D721Med (cell line): ENCODE measurements at regions not wholly inside any gene's neighbourhood (a gene's known extent, or its start where the extent isn't known, plus 50 kb on each side); places are given as distances from the start of the nearest gene placed in this dataset.

Experiments
- DNase-seq: peaks from one replicate; pipeline ENCODE4 v3.0.0; 2011; ENCODE audit warnings: low spot score; ENCODE audit not compliant: insufficient read length
- FAIRE-seq: peaks from 2 replicates; lab custom pipeline; 2011; peaks lifted over from hg19 to GRCh38; lab: Jason Lieb, UNC
- TF ChIP-seq, protein P1 (sequence below): IDR thresholded peaks from 2 replicates; pipeline ENCODE4 v1.5.1; 2012; ENCODE audit warnings: mild to moderate bottlenecking, control low read depth; ENCODE audit not compliant: insufficient read depth; ENCODE audit errors: missing control alignments

DNA sequence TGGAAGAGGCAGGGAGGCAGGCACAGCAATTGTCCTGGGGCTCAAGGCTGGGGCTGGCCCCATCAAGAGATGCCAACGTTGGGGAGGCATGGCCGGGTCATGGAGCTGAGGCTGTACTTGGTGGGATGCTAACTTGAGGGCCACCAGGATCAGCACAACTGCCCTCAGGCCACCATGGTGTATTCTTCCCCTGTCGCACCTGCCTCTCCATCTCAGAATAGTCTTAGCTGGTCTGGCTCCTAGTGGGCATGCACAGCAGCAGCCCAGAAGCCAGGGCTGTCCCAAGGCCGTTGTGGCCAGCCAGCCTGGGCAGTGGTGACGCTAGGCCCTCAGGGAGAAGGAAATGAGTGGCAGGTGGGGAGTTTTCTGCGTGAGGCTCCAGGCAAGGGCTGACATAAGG is 91.3 kb downstream of the DHCR7 start:
- TF ChIP-seq, protein P1, sequence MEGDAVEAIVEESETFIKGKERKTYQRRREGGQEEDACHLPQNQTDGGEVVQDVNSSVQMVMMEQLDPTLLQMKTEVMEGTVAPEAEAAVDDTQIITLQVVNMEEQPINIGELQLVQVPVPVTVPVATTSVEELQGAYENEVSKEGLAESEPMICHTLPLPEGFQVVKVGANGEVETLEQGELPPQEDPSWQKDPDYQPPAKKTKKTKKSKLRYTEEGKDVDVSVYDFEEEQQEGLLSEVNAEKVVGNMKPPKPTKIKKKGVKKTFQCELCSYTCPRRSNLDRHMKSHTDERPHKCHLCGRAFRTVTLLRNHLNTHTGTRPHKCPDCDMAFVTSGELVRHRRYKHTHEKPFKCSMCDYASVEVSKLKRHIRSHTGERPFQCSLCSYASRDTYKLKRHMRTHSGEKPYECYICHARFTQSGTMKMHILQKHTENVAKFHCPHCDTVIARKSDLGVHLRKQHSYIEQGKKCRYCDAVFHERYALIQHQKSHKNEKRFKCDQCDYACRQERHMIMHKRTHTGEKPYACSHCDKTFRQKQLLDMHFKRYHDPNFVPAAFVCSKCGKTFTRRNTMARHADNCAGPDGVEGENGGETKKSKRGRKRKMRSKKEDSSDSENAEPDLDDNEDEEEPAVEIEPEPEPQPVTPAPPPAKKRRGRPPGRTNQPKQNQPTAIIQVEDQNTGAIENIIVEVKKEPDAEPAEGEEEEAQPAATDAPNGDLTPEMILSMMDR = no peak
- no peak for DNase-seq
- no peak for FAIRE-seq

DNA sequence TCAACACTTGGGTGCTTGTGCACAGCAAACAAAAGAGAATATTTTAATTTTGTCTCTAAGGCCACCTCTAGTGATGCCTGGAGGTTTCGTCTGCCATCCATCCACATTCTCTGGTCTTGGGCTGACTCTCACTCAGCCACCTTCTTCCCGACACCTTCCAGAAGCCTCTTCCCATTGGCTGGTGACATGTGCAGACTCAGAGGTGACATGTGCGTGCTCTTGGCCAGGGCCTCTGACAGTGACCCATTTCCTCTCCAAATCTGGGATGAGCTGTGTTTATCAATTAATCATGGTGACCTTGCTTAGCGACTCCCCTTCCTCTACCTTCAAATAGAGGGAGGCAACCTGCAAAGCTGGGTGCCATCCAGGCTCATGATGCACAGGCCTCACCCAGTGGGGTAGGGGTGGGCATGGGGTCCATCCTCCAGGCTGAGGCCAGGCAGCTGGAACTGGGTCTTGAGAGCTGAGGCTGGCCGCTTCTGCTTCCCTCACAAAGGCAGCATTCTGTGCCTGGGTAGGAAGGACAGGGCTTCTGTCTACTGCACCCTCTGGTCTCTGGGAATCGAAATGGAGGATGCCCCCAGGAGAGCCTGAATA is 91.8 kb downstream of the DHCR7 start:
- FAIRE-seq = no peak
- TF ChIP-seq, protein P1 = no peak
- DNase-seq = no peak

DNA sequence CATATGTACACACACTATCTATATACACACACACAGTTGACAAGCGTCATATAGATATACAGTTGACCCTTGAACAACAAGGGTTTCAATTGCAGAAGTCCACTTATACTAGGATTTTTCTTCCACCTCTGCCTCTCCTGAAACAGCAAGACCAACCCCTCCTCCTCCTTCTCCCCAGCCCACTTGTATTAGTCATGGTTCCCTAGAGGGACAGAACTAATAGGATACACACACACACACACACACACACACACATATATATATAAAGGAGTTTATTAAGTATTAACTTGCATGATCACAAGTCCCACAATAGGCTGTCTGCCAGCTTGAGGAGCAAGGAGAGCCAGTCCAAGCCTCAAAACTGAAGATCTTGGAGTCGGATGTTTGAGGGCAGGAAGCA is 92.9 kb downstream of the DHCR7 start:
- FAIRE-seq = no peak
- DNase-seq = no peak
- TF ChIP-seq, protein P1 = no peak

DNA sequence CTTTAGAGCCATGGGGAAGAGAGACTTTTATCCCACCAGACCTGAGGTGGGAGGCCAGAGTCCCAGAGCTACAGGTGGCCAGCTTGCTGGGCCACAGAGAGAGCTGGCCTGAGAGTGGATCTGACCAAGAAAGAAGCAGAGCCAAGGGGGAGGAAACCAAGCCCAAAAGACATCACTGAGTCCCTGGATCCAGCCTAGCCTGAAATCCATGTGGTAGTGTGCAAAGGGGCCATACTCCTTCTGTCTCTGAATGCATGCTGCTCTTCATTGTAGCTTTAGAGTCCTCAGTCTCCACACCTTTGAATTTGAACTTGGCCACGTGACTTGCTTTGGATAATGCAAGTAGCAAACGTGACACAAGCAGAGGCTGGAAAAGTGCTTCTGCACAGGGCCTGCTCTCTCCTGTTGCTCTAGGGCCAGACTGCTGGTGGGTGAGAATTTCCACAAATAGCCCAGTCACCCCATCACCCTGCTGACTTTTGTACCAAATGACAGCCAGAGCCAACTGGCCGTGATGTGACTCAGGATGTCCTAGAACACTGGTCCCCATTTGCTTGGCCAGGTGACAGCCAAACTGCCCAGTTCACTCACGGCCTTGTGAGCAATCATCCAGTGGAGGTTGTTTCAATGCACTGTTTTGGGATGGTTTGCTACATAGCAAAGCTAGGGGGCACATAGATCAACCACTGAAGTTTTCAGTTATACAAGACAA is 93.6 kb downstream of the DHCR7 start:
- FAIRE-seq = no peak
- DNase-seq = no peak
- TF ChIP-seq, protein P1 = no peak

DNA sequence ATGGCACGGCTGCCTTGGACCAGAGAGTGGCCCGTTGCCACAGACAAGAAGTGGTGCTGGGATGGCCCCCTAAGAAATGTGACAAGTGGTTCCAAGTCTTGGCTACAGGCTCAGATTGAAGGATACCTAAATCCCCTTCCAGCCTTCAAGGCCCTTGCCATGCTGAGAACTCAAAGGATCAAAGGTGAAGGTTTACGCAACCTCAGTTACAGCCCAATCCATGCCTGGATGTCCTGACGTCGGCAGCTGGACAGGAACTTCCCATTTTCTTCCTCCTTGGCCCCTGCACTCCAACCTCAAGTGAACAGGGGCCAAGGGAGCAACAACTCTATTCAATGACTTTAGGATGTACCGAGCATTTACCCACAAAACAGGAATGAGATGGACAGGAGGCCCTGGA is 95.4 kb downstream of the DHCR7 start:
- FAIRE-seq = no peak
- no peak for DNase-seq

DNA sequence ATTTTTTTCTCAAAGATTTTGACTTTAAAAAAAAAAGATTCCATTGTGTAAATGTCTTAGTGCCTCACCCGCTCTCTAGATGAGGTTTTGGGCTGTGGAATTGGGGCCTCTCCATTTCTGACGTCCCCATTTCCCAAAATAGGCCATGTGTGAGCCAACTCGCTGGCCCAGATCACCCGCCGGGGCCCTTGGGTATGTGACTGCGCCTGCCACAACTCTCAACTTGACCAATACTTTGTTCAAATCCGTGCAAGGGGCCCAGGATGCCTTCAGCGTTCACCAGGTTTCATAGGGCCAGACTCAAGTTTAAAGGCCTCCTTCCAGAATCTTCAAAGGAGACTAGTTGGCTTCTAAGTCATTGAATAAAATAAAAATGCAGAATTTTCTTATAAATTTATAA is 96.0 kb downstream of the DHCR7 start:
- DNase-seq (no peak), FAIRE-seq (no peak)
- TF ChIP-seq, protein P1 = no peak

More for the DNA sequence above, 95.4 kb downstream of the DHCR7 start:
- TF ChIP-seq, protein P1 = no peak

DNA sequence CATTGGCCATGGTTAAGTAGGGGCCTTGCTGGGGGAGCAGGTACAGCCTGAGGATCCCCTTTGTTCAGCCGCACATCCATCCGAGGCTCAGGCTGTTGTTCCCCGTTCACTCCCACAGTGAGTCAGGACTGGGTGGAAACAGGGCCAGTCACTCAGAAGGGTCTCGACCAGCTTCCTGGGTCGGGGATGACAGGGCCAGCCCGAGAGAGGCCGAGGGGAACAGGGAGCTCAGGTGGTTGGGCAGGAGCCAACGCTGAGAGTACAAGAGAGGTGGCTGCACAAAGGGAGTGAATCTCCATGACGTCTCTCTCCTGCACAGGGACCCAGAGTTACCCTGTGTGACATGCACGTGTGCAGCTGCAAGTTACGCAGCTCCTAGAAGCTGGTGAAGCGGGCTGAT is 97.2 kb upstream of the SHANK2 start:
- no peak for DNase-seq
- FAIRE-seq = no peak
- TF ChIP-seq, protein P1 = no peak
